Pancreas (tissue), 10 donors: ENCODE measurements at regions not wholly inside any gene's neighbourhood (a gene's known extent, or its start where the extent isn't known, plus 50 kb on each side); places are given as distances from the start of the nearest gene placed in this dataset.

Experiments
- ATAC-seq, 4 donors: fragments of 200-7000 bp; cut with Tn5 transposase; one replicate each; pipeline versions ENCODE4 v1.8.0 to v1.9.1; 2020; ENCODE audit warnings: mild to moderate bottlenecking in 4 of 4, moderate library complexity in 4 of 4
- DNase-seq, 6 donors: peaks; one replicate each; pipeline ENCODE4 v3.0.0-alpha.2; 2020
- FAIRE-seq: peaks from 2 replicates; lab custom pipeline; 2012; peaks lifted over from hg19 to GRCh38; lab: Jason Lieb, UNC
- H3K27ac ChIP-seq, 4 donors: fragments of 200-600 bp; sonication (generic); 1 replicate in 3 of 4; 2 replicates in 1 of 4; pipeline versions ENCODE4 v1.5.0 to v1.8.0; 2020
- H3K27me3 ChIP-seq, 4 donors: fragments of 200-600 bp; one replicate each; pipeline ENCODE4 v1.8.0; 2021
- H3K36me3 ChIP-seq, 3 donors: fragments of 200-600 bp; sonication (generic) in 1 of 3; one replicate each; pipeline versions ENCODE4 v1.5.0 to v1.8.0; 2020 to 2021
- H3K4me1 ChIP-seq, 3 donors: fragments of 200-600 bp; one replicate each; pipeline ENCODE4 v1.8.0; 2021
- H3K4me3 ChIP-seq, 4 donors: fragments of 200-600 bp; sonication (generic) in 2 of 4; one replicate each; pipeline versions ENCODE4 v1.5.0 to v1.8.0; 2020 to 2021
- H3K9me3 ChIP-seq, 4 donors: fragments of 200-600 bp; one replicate each; pipeline ENCODE4 v1.8.0; 2021
- CTCF ChIP-seq, 4 donors: fragments of 200-600 bp; sonication (generic) in 3 of 4; IDR thresholded peaks; one replicate each; pipeline versions ENCODE4 v1.5.0 to v1.8.0; 2021; ENCODE audit warnings: antibody characterized with exemption in 4 of 4
- WGBS, 2 donors: extraction: QIAGEN DNeasy Blood & Tissue Kit; methylation state at CpG; one replicate each; pipeline ENCODE4 v1.1.7; 2013; 5-methylcytosine and 5-hydroxymethylcytosine counted together
- intact Hi-C, 3 donors: fragments of 100-400 bp; cut with DNase I; formaldehyde crosslinking; loops; one replicate each; pipeline versions ENCODE4 v1.11.1 to v1.14.2; 2022
- donor health status: healthy with polysubstance abuse.
- donor health status: DM: no; HTN: no; CAD: no; lungs with moderate emphysema.
- donor health status: DM: no; HTN: no; CAD: no.
- donor health status: control.
- donor health status: control.
- donor health status: Bipolar disorder and iron deficiency.
- donor health status: DM: yes; HTN: yes; CAD: no.
- donor health status: DM: no; HTN: no; CAD: no.
- donor health status: DM: no; HTN: no; CAD: no.
- donor health status: DM: yes; HTN: yes; CAD: no.

- no peak for FAIRE-seq
- Histone ChIP-seq H3K27ac (no peak overlapping the region), H3K4me1 (no peaks in the 10 kb centered on the region), H3K27me3 (no peaks in the 10 kb centered on the region), H3K9me3 (no peaks in the 10 kb centered on the region), H3K4me3 (no peak overlapping the region), H3K36me3 (no peaks in the 10 kb centered on the region)
- TF ChIP-seq CTCF (IDR thresholded peaks at IDR 0.05): no peak
- DNase-seq: no peak
- intact Hi-C loops: no loop called here
- 60 to 70% methylated on average over 9 of the region's 9 CpGs for WGBS, 2 donors
- no peak for ATAC-seq
Observed at GRCh38 chr12:115740586-115741155, 536.8 kb downstream of the MED13L start.

- Histone ChIP-seq H3K36me3 (no peaks in the 10 kb centered on the region), H3K9me3 (no peaks in the 10 kb centered on the region), H3K27ac (no peak overlapping the region), H3K27me3 (no peaks in the 10 kb centered on the region), H3K4me1 (no peaks in the 10 kb centered on the region), H3K4me3 (no peak overlapping the region)
- no peak for ATAC-seq
- DNase-seq: no peak
- FAIRE-seq: no peak
- no peak for TF ChIP-seq CTCF (IDR thresholded peaks at IDR 0.05)
- WGBS, 2 donors: 61 to 71% methylated on average over 2 of the region's 2 CpGs
- intact Hi-C loops: no loop called here
Observed at GRCh38 chr12:115737895-115738294, 539.6 kb downstream of the MED13L start.

- Histone ChIP-seq H3K27ac (no peak overlapping the region), H3K36me3 (no peaks in the 10 kb centered on the region), H3K4me3 (no peak overlapping the region), H3K4me1 (no peaks in the 10 kb centered on the region), H3K27me3 (no peaks in the 10 kb centered on the region), H3K9me3 (no peaks in the 10 kb centered on the region)
- ATAC-seq (no peak), FAIRE-seq (no peak), DNase-seq (no peak)
- no peak for TF ChIP-seq CTCF (IDR thresholded peaks at IDR 0.05)
- WGBS, 2 donors: 80 to 81% methylated on average over 3 of the region's 3 CpGs
- intact Hi-C loops: no loop called here
Observed at GRCh38 chr12:115736360-115736759, 541.1 kb downstream of the MED13L start.

- H3K27ac ChIP-seq: no peak overlapping the region
- WGBS, 2 donors: 40 to 58% methylated on average over 4 of the region's 4 CpGs
- H3K9me3 ChIP-seq: no peaks in the 10 kb centered on the region
- no peak overlapping the region for H3K4me3 ChIP-seq
- DNase-seq (no peak), ATAC-seq (no peak), FAIRE-seq (no peak)
- no peak for TF ChIP-seq CTCF (IDR thresholded peaks at IDR 0.05)
- no peaks in the 10 kb centered on the region for H3K27me3 ChIP-seq
- intact Hi-C loops: no loop called here
- H3K36me3 ChIP-seq: no peaks in the 10 kb centered on the region
- H3K4me1 ChIP-seq: no peaks in the 10 kb centered on the region
Observed at GRCh38 chr12:115730975-115731541, 546.4 kb downstream of the MED13L start.

GRCh38 chr12:115726691-115727090, 550.8 kb downstream of the MED13L start:
- intact Hi-C loops: no loop called here
- FAIRE-seq (no peak), DNase-seq (no peak), ATAC-seq (no peak)
- Histone ChIP-seq H3K27me3 (peaks cover 0 to 7% (median 2%) of the 10 kb centered on the region in 4 donors), H3K4me3 (no peak overlapping the region), H3K9me3 (no peaks in the 10 kb centered on the region), H3K27ac (no peak overlapping the region), H3K36me3 (no peaks in the 10 kb centered on the region), H3K4me1 (no peaks in the 10 kb centered on the region)
- TF ChIP-seq CTCF (IDR thresholded peaks at IDR 0.05): no peak
- WGBS, 2 donors: 60 to 79% methylated on average over 5 of the region's 5 CpGs
